NCI-H2227 treated with DMSO at 0.1 percent for 48 hours (cell line): ENCODE measurements at regions not wholly inside any gene's neighbourhood (a gene's known extent, or its start where the extent isn't known, plus 50 kb on each side); places are given as distances from the start of the nearest gene placed in this dataset.
"Not testable (repeated sequence)": the region's sequence is repeated elsewhere in the genome, so short reads cannot be mapped to it uniquely, and the experiment has no call there.

Experiments
- DNase-seq: peaks from one replicate; lab custom pipeline; 2025; lab: John Stamatoyannopoulos, UW

GRCh38 chr7:155377071-155377837 lies 79.6 kb downstream of the INSIG1 start:
- DNase-seq = no peak

- DNase-seq = no peak
These were observed 79.9 kb upstream of the EN2 start for GRCh38 chr7:155377838-155378579.

DNA sequence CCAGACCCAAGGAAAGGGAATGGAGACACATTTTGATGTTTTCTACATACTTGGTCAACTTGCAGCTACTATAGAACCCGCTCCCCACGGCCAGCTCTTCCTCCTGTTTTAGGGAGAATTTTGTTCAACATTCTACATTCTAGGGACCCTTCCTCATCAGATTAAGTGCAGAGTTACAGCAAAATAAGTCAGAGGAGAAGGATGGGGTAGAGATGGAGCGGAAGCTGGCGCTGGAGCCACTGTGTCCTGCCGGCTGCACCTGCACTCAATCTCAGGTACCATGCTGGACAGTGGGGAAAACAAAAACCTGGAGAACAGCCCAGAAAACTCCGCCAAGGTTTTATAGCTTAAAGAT lies 79.4 kb upstream of the EN2 start:
- DNase-seq = no peak

- no peak for DNase-seq
These were observed 78.7 kb upstream of the EN2 start for GRCh38 chr7:155378959-155379871.

DNA sequence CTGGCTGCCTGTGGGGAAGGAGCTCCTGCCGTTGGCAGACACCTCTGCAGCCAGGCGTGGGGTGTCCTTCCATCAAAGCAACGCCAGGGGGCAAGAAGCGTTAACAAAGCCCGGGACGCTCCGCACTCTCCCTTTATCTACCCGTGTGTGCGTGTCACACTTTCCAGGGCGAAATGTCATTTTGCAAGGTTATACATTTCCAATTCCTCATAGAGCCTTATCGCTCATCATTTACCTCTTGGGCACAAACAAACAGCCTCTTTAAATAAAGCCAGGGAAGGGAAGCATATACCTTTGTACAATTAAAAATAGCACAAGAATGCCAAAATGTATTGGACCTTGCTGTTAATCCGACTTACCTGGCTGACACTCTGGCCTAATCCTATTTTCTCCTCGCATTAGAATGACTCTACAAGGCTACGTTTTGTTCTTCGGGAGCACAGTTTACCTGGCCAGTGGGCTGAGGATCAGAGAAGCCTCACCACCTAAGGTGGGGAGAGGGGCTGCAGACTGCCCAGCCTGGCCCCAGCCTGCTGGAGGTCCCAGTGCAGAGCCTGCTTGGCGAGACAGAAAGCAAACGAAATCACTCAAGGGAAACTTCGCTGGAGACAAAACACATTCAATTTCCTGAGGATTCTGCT lies 77.6 kb upstream of the EN2 start:
- peak; percentile 56 for DNase-seq

DNA sequence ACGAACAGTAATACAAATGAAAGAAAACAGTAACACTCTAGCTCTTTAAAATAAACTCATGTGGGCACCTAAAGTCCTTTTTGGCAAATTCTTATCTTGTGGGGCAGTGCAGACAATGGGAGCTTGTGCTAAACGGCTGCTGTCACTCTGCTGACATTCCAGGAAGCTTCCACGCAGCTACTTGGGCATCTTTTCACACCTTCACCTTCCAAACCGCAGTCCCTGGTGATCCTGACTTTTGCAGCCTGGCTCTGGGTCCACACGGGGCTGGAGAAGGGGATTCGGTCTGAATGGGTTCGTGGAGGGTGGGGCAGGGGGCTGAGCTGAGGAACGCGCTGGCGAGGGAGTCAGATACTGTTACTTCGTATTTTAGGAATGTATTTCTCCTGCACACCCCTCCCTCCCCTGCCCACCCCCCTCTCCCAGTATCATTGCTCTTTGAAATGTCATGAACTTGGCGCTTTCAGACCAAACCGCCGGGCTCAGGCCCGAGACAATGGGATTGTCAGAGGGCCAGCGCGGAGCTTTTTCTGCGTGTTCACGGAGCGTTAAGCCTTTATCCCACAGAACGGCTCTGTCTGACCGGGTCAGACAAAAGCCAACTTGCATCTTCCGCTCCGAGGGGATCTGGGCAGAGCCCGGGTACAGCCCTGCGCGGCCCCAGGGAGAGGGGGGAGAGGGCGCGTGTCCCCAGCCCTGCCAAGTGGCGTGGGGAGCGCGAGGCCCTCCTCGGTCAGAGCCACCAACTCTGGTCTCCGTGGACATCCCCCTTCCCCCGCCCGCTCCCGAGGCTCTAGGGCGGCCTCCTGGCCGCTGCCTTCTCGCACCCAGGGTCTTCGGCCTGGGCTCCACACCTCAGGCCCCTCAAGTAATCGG lies 76.7 kb upstream of the EN2 start:
- DNase-seq = no peak

DNA sequence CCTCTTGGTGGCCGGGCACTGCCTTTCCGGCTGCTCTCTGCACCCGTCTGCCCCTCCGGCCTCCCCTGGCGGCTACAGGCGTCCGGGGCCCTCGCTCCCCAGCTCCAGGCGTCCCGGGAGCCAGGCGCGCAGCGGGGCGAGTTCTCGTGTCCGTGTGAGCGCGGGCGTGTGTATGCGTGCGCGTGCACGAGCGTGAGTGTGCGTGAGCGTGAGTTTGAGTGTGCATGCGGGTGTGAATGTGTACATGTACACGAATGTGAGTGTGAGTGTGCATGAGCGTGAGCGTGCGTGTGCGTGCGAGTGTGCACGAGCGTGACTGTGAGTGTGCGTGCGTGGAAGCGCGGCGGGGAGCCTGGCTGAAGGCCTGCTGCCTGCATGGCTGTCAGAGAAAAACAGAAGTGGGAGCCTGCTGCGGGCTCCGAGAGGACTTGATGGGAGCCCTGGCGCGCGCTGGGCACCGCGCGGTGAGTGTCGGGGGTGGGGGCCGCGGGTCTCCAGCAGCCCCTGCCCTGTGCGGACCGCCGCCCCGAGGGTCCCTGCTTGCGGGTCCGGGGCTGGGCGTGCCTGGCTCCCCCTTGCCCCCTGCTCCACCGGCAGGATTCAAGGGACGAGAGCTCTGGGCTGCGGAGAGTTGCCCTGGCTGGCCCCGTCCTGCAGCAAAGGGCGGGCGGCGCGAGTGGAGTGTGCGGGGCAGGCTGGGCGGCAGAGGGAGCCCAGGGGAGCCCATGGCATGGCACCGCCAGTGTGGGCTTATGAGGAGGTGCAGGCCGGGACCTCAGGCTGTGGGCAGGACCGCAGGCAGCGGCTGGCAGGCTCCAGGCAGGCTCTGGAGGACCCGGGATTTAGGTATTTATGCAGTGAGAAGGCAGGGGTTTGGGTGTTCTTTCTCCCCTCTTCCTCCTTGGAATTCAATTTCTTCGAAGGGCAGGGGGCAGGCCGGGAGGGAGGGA lies 75.8 kb upstream of the EN2 start:
- DNase-seq = no peak

GRCh38 chr7:155382802-155383171 lies 75.1 kb upstream of the EN2 start:
- DNase-seq = no peak

DNA sequence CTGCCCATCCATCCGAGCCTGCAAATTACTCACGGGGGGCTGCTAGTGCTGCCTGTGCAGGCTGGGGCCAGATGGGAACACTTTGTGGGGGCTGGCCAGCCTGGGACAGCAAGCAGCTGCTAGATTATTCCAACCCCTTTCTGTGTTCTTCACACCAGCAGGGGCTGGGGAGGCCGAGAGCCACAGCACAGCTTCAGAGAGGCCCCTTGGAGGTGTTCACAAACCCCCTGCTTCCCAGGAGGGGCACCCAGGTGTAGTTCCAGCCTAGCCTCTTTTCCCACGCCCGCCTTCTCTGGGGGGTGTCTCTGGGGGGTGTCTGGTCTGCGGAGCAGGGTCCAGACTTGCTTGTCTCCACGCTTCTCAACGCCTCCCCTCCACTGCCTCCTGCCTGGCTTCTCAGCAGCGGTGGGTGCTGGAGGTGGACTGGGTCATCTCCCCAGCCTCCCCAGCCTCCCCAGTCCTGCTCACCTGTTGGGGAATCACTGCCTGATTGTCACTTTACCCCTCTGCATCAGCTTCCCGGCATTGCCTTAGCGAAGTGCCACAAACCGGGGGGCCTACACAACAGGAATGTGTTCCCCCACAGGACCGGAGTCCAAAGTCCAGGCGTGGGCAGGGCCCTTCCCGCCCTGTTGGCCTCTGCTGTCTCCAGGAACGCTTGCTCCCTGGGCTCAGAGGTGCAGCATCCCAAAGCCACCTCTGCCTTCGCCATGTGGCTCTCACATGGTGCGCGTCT lies 74.0 kb upstream of the EN2 start:
- no peak for DNase-seq

DNA sequence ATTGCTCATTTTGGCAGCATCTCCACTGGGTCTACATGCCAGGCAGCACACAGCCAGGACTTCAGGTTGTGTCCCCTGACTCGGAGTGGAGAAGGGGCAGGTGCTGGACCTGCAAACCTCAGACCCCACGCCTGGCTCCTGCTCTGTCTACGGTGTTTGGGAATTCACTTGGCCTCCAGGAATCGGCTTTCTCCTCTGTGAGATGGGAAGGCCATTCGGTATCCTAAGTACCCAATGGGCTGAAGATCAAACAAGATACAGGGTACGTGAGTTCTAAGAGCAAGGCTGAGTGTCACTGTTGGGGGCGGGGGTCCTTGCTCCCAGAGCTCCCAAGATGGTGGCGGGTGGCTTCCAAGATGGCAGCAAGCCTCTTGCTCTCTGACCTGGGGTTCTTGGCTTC lies 73.2 kb upstream of the EN2 start:
- DNase-seq = no peak

DNA sequence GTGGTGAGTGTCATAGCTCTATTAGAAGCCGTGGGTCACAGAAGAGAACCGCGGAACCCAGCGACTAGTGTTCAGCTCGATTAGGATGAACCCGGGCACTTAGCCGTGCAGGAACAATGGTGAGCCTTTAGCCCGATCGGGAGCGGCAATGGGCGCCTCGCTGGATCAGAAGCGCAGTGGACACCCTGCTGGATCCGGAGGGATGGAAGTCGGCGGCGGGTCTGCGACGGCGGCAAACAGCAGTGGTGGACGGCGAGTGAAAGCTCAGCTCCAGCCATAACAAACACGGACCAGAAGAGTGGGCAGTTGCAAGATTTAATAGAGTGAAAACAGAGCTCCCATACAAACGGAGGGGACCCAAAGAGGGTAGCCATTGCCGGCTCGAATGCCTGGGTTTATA lies 72.7 kb upstream of the EN2 start:
- DNase-seq = not testable (repeated sequence)

GRCh38 chr7:155386608-155387007 lies 71.3 kb upstream of the EN2 start:
- DNase-seq = no peak

- DNase-seq = no peak
These were observed 70.8 kb upstream of the EN2 start for GRCh38 chr7:155387066-155387620.

GRCh38 chr7:155388561-155388960 lies 69.4 kb upstream of the EN2 start:
- DNase-seq = no peak

- no peak for DNase-seq
These were observed 66.5 kb upstream of the EN2 start for GRCh38 chr7:155391414-155391813.

GRCh38 chr7:155392726-155393570 lies 65.0 kb upstream of the EN2 start:
- no peak for DNase-seq

DNA sequence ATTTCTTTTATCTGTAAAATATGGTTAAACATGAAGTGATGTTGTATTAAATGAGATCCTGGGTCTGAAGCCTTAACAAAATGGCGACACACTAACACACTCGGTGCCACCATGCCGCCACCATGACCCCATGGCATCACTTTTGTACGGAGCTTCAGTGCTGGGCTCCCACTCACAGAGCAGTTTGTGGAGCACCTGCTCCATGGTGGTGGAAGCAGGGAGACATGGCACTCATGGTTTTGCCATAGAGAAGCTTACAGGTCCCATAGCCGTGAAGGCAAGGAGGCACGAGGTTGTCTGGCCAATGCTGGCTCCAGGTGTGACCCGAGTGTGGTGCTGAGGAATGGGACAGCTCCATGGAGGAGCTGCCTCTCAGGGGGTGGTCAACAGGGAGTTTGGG lies 63.5 kb upstream of the EN2 start:
- no peak for DNase-seq

DNA sequence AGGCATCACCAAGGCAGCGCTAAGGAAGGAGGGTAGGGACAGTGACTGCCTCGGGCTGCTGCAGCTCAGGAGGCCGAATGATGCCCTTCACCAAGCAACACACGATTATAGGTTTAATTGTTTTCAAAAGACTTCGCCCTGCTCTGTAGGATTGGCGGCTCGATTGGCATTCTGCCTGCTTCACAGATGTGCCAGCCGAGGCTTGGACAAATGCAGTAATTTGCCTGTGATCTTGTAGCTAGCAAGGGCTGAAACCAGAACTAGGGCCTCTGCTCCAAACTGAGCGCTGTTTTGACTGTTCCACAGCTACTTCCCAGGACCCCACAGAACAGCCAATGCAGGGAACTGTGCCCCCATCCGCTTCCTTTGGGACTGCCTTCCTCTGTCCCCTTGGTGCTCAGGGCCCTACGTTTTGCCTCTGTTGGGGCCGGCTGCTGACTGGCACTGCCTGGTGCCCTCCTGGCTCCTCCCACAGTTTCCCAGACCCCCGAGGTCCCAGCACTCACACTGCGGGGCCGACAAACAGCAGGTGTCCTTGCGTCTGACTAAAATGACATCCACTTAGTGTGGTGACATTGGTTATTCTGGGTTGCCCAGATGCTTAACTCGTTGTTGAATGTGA lies 62.6 kb upstream of the EN2 start:
- DNase-seq = no peak
